ENCODE measurements at regions not wholly inside any gene's neighbourhood (a gene's known extent, or its start where the extent isn't known, plus 50 kb on each side); places are given as distances from the start of the nearest gene placed in this dataset.

DNA sequence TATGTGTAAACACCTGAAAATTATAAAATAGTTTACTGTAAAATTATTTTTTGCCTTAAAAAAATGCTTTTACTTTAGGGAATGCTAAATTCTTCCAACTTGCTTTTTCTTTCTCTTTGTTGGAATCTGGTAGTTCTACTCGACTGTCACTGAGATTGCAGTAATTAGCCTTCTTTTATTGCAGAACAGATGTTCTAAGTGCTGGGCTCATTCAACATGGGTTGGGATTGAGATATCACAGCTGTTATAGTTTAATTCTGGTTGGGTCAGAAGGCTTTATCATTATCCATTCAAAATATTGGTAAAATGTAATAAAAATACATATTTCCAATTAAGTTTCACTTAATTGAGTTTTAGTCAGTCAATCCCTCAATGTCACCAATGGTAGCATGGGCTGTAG is 686.7 kb downstream of the CDH18 start:
- H3K4me1 Mint-ChIP-seq (ENCODE audit: low read depth) = no peaks in the 10 kb centered on the region
- H3K27me3 Mint-ChIP-seq (ENCODE audit: insufficient read depth) = no peaks in the 10 kb centered on the region
- H3K27ac Mint-ChIP-seq = no peak overlapping the region
- H3K36me3 Mint-ChIP-seq (ENCODE audit: low read depth) = no peaks in the 10 kb centered on the region
- no peak for DNase-seq
- TF ChIP-seq, protein P1, sequence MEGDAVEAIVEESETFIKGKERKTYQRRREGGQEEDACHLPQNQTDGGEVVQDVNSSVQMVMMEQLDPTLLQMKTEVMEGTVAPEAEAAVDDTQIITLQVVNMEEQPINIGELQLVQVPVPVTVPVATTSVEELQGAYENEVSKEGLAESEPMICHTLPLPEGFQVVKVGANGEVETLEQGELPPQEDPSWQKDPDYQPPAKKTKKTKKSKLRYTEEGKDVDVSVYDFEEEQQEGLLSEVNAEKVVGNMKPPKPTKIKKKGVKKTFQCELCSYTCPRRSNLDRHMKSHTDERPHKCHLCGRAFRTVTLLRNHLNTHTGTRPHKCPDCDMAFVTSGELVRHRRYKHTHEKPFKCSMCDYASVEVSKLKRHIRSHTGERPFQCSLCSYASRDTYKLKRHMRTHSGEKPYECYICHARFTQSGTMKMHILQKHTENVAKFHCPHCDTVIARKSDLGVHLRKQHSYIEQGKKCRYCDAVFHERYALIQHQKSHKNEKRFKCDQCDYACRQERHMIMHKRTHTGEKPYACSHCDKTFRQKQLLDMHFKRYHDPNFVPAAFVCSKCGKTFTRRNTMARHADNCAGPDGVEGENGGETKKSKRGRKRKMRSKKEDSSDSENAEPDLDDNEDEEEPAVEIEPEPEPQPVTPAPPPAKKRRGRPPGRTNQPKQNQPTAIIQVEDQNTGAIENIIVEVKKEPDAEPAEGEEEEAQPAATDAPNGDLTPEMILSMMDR (IDR thresholded peaks at IDR 0.05) = no peak
- H3K9me3 Mint-ChIP-seq = peaks cover 21% of the 10 kb centered on the region
- no peak overlapping the region for H3K4me3 Mint-ChIP-seq

- Mint-ChIP-seq H3K4me1 (ENCODE audit: low read depth) (no peaks in the 10 kb centered on the region), H3K4me3 (no peak overlapping the region), H3K27ac (no peak overlapping the region), H3K9me3 (peaks cover 47% of the 10 kb centered on the region), H3K27me3 (ENCODE audit: insufficient read depth) (no peaks in the 10 kb centered on the region), H3K36me3 (ENCODE audit: low read depth) (no peaks in the 10 kb centered on the region; the same call in 1 of the 2 replicates)
- DNase-seq = no peak
- TF ChIP-seq, protein P1 (IDR thresholded peaks at IDR 0.05) = no peak
These were observed 673.2 kb downstream of the CDH18 start for GRCh38 chr5:19314840-19315239.

GRCh38 chr5:19319252-19319651 is 668.7 kb downstream of the CDH18 start:
- H3K4me1 Mint-ChIP-seq (ENCODE audit: low read depth) = no peaks in the 10 kb centered on the region
- DNase-seq = no peak
- H3K4me3 Mint-ChIP-seq = no peak overlapping the region
- peaks cover 39% of the 10 kb centered on the region for H3K9me3 Mint-ChIP-seq
- no peaks in the 10 kb centered on the region; the same call in 1 of the 2 replicates for H3K36me3 Mint-ChIP-seq (ENCODE audit: low read depth)
- H3K27me3 Mint-ChIP-seq (ENCODE audit: insufficient read depth) = no peaks in the 10 kb centered on the region
- TF ChIP-seq, protein P1 (IDR thresholded peaks at IDR 0.05) = no peak
- no peak overlapping the region for H3K27ac Mint-ChIP-seq

DNA sequence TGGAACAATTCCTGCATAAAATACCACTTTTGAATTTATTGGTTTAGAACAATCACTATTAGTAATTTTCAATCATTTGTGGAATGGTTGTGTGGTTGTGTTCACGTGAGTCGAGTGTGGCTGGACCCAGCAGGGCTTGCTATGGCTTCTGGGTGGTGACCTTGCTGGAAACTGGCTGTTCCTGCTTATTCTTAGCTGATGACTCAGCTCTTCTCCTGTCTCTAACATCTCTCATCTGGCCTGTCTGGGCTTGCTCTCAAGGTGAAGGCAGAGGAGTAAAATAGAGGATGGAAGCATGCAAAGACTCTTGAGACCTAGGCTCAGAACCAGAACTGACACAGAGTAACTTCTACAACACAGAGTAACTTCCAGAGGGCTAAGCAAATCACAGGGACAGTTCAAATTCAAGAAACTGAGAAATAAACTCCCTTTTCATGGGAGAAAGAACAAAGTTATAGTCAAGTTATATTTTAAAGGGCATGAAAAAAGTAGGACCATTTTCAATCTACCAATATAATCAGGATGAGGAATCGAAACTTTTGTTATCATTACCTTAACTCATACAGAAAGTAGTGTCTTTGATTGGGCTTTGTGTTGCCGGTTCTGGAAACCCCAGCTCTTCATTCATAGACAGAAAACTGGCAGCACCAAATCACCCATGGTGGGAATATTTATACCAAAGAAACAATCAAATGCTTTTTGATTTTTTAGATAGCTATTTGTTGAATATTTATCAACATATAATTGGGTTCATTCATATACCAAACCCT is 665.1 kb downstream of the CDH18 start:
- Mint-ChIP-seq H3K27me3 (ENCODE audit: insufficient read depth) (no peaks in the 10 kb centered on the region), H3K4me1 (ENCODE audit: low read depth) (no peaks in the 10 kb centered on the region), H3K9me3 (peaks cover 34% of the 10 kb centered on the region), H3K36me3 (ENCODE audit: low read depth) (no peaks in the 10 kb centered on the region; the same call in 1 of the 2 replicates), H3K4me3 (no peak overlapping the region), H3K27ac (no peak overlapping the region)
- TF ChIP-seq, protein P1 (IDR thresholded peaks at IDR 0.05) = no peak
- no peak for DNase-seq

GRCh38 chr5:19334278-19334677 is 653.7 kb downstream of the CDH18 start:
- peaks cover 21% of the 10 kb centered on the region for H3K9me3 Mint-ChIP-seq
- H3K27ac Mint-ChIP-seq = no peak overlapping the region
- TF ChIP-seq, protein P1 (IDR thresholded peaks at IDR 0.05) = no peak
- no peak for DNase-seq
- H3K36me3 Mint-ChIP-seq (ENCODE audit: low read depth) = no peaks in the 10 kb centered on the region; the same call in 1 of the 2 replicates
- no peaks in the 10 kb centered on the region for H3K4me1 Mint-ChIP-seq (ENCODE audit: low read depth)
- no peak overlapping the region for H3K4me3 Mint-ChIP-seq
- no peaks in the 10 kb centered on the region for H3K27me3 Mint-ChIP-seq (ENCODE audit: insufficient read depth)
